ENCODE measurements at regions not wholly inside any gene's neighbourhood (a gene's known extent, or its start where the extent isn't known, plus 50 kb on each side); places are given as distances from the start of the nearest gene placed in this dataset.

GRCh38 chr9:110133059-110133458 lies 74.9 kb downstream of the C9orf152 start:
- TF ChIP-seq POLR2A (IDR thresholded peaks at IDR 0.05), result no peak
- TF ChIP-seq CTCF (IDR thresholded peaks at IDR 0.05), result no peak
- no peak for TF ChIP-seq POLR2AphosphoS5 (IDR thresholded peaks at IDR 0.05)
